Endodermal cell (in vitro differentiated cells): ENCODE measurements at regions not wholly inside any gene's neighbourhood (a gene's known extent, or its start where the extent isn't known, plus 50 kb on each side); places are given as distances from the start of the nearest gene placed in this dataset.

ENCODE experiments used
- DNase-seq: peaks from one replicate; pipeline ENCODE4 v3.0.0-alpha.2; 2017
- H3K27ac ChIP-seq: 2 replicates; pipeline ENCODE4 v1.5.1; 2013; ENCODE audit warnings: mild to moderate bottlenecking, low read depth, low read length, moderate library complexity
- H3K27me3 ChIP-seq: 2 replicates; pipeline ENCODE4 v1.6.1; 2013; ENCODE audit warnings: mild to moderate bottlenecking, low read length, moderate library complexity; ENCODE audit not compliant: insufficient read depth, control insufficient read depth, poor library complexity, severe bottlenecking
- H3K36me3 ChIP-seq: 2 replicates; pipeline ENCODE4 v1.7.0; 2013; ENCODE audit warnings: mild to moderate bottlenecking, low read length, moderate library complexity; ENCODE audit not compliant: control insufficient read depth, insufficient read depth
- H3K4me1 ChIP-seq: one replicate; pipeline ENCODE4 v1.7.0; 2013; ENCODE audit warnings: low read length; ENCODE audit not compliant: control insufficient read depth, insufficient read depth
- H3K4me3 ChIP-seq: 2 replicates; pipeline ENCODE4 v1.5.1; 2013; ENCODE audit warnings: mild to moderate bottlenecking, low read length, moderate library complexity
- H3K9ac ChIP-seq: 2 replicates; pipeline ENCODE4 v1.6.1; 2013; ENCODE audit warnings: mild to moderate bottlenecking, low read length, moderate library complexity; ENCODE audit not compliant: poor library complexity, severe bottlenecking; ENCODE audit errors: extremely low read depth
- H3K9me3 ChIP-seq: 2 replicates; pipeline ENCODE4 v1.6.1; 2013; ENCODE audit warnings: mild to moderate bottlenecking, low read length, moderate library complexity; ENCODE audit not compliant: control insufficient read depth
- H3K27ac Mint-ChIP-seq: 2 replicates; pipeline ENCODE4 v1.8.0; 2020; ENCODE audit warnings: mixed read lengths
- H3K27me3 Mint-ChIP-seq: 2 replicates; pipeline ENCODE4 v1.8.0; 2021; ENCODE audit warnings: mild to moderate bottlenecking, mixed read lengths; ENCODE audit not compliant: insufficient read depth
- H3K36me3 Mint-ChIP-seq: 2 replicates; pipeline ENCODE4 v1.8.0; 2020; ENCODE audit warnings: low read depth, mixed read lengths
- H3K4me1 Mint-ChIP-seq: 2 replicates; pipeline ENCODE4 v1.8.0; 2020; ENCODE audit warnings: mixed read lengths
- H3K4me3 Mint-ChIP-seq: 2 replicates; pipeline ENCODE4 v1.8.0; 2020; ENCODE audit warnings: mild to moderate bottlenecking, moderate library complexity, mixed read lengths
- H3K9me3 Mint-ChIP-seq: 2 replicates; pipeline ENCODE4 v1.8.0; 2020; ENCODE audit warnings: mild to moderate bottlenecking, mixed read lengths
- CTCF ChIP-seq: fragments of 200-600 bp; sonication (generic); conservative IDR thresholded peaks from 2 replicates; pipeline ENCODE4 v1.5.0; 2021; ENCODE audit warnings: antibody characterized with exemption, mild to moderate bottlenecking
- WGBS, 2 experiments: methylation state at CpG; one replicate each; pipeline versions ENCODE4 v1.1.5 to v1.1.7; 2013; ENCODE audit warnings: missing lambda C conversion rate in 2 of 2, mixed read lengths in 1 of 2; ENCODE audit not compliant: insufficient coverage in 1 of 2, insufficient read length in 1 of 2; 5-methylcytosine and 5-hydroxymethylcytosine counted together

- Mint-ChIP-seq H3K4me3 (no peak overlapping the region), H3K36me3 (peaks cover 9% of the 10 kb centered on the region), H3K4me1 (peaks cover 3% of the 10 kb centered on the region), H3K27me3 (peaks cover 2% of the 10 kb centered on the region), H3K27ac (no peak overlapping the region), H3K9me3 (peaks cover 14% of the 10 kb centered on the region)
- TF ChIP-seq CTCF, result no peak
- Histone ChIP-seq H3K27ac (no peak overlapping the region), H3K9me3 (peaks cover 18% of the 10 kb centered on the region), H3K36me3 (no peaks in the 10 kb centered on the region), H3K4me1 (no peaks in the 10 kb centered on the region), H3K4me3 (no peak overlapping the region), H3K9ac (no peak overlapping the region), H3K27me3 (no peaks in the 10 kb centered on the region)
- DNase-seq, result no peak
- WGBS, 2 experiments, result 98 to 100% methylated on average over 1 to 2 of the region's 2 CpGs
Observed at GRCh38 chr10:107476408-107476807, 311.9 kb upstream of the SORCS1 start.

- no peak overlapping the region for H3K9ac ChIP-seq
- Mint-ChIP-seq H3K27me3 (peaks cover 2% of the 10 kb centered on the region), H3K27ac (no peak overlapping the region), H3K9me3 (peaks cover 9% of the 10 kb centered on the region), H3K4me1 (no peaks in the 10 kb centered on the region), H3K4me3 (no peak overlapping the region), H3K36me3 (peaks cover 7% of the 10 kb centered on the region)
- WGBS, 2 experiments, result 100% methylated on average over 1 of the region's 1 CpG
- H3K4me3 ChIP-seq, result no peak overlapping the region
- H3K36me3 ChIP-seq, result no peaks in the 10 kb centered on the region
- peaks cover 10% of the 10 kb centered on the region for H3K9me3 ChIP-seq
- TF ChIP-seq CTCF, result no peak
- no peaks in the 10 kb centered on the region for H3K27me3 ChIP-seq
- no peaks in the 10 kb centered on the region for H3K4me1 ChIP-seq
- no peak overlapping the region for H3K27ac ChIP-seq
- DNase-seq, result no peak
Observed at GRCh38 chr10:107474650-107475049, 310.1 kb upstream of the SORCS1 start.

GRCh38 chr10:107473225-107473624 lies 308.7 kb upstream of the SORCS1 start:
- Mint-ChIP-seq H3K4me1 (no peaks in the 10 kb centered on the region), H3K4me3 (no peak overlapping the region), H3K36me3 (peaks cover under 1% of the 10 kb centered on the region), H3K9me3 (no peaks in the 10 kb centered on the region), H3K27me3 (no peaks in the 10 kb centered on the region), H3K27ac (no peak overlapping the region)
- TF ChIP-seq CTCF, result no peak
- Histone ChIP-seq H3K4me1 (no peaks in the 10 kb centered on the region), H3K36me3 (no peaks in the 10 kb centered on the region), H3K27ac (no peak overlapping the region), H3K9me3 (no peaks in the 10 kb centered on the region), H3K27me3 (no peaks in the 10 kb centered on the region), H3K4me3 (no peak overlapping the region), H3K9ac (no peak overlapping the region)
- no peak for DNase-seq
- WGBS, 2 experiments, result 94 to 100% methylated on average over 2 of the region's 2 CpGs
